HUES64 (cell line): ENCODE measurements at regions not wholly inside any gene's neighbourhood (a gene's known extent, or its start where the extent isn't known, plus 50 kb on each side); places are given as distances from the start of the nearest gene placed in this dataset.

ENCODE experiments used
- H3K27ac ChIP-seq: 2 replicates; pipeline ENCODE4 v1.7.0; 2013; ENCODE audit warnings: low read depth, low read length, inconsistent platforms
- H3K27me3 ChIP-seq: 2 replicates; pipeline ENCODE4 v1.6.1; 2013; ENCODE audit warnings: mild to moderate bottlenecking, low read length; ENCODE audit not compliant: insufficient read depth
- H3K36me3 ChIP-seq: 2 replicates; pipeline ENCODE4 v1.6.1; 2013; ENCODE audit warnings: mild to moderate bottlenecking, low read length; ENCODE audit not compliant: insufficient read depth
- H3K4me1 ChIP-seq: 2 replicates; pipeline ENCODE4 v1.6.1; 2013; ENCODE audit warnings: mild to moderate bottlenecking, low read length, moderate library complexity; ENCODE audit not compliant: insufficient read depth
- H3K4me3 ChIP-seq: 2 replicates; pipeline ENCODE4 v1.5.1; 2013; ENCODE audit warnings: mild to moderate bottlenecking, low read length, moderate library complexity
- H3K9ac ChIP-seq: 2 replicates; pipeline ENCODE4 v1.6.1; 2013; ENCODE audit warnings: mild to moderate bottlenecking, low read depth, low read length
- H3K9me3 ChIP-seq: 2 replicates; pipeline ENCODE4 v1.6.1; 2013; ENCODE audit warnings: low read depth, low read length; ENCODE audit not compliant: insufficient read depth
- WGBS: fragments of 150-250, 120-280 bp; methylation state at CpG from one replicate; pipeline ENCODE4 v1.1.7; 2013; ENCODE audit warnings: missing lambda C conversion rate; 5-methylcytosine and 5-hydroxymethylcytosine counted together

- Histone ChIP-seq H3K27me3 (no peaks in the 10 kb centered on the region), H3K9me3 (peaks cover 5% of the 10 kb centered on the region), H3K4me3 (no peak overlapping the region), H3K4me1 (no peaks in the 10 kb centered on the region), H3K36me3 (no peaks in the 10 kb centered on the region), H3K27ac (no peak overlapping the region), H3K9ac (no peak overlapping the region)
Measured at GRCh38 chr16:64184156-64184555, 937.7 kb downstream of the CDH11 start.

DNA sequence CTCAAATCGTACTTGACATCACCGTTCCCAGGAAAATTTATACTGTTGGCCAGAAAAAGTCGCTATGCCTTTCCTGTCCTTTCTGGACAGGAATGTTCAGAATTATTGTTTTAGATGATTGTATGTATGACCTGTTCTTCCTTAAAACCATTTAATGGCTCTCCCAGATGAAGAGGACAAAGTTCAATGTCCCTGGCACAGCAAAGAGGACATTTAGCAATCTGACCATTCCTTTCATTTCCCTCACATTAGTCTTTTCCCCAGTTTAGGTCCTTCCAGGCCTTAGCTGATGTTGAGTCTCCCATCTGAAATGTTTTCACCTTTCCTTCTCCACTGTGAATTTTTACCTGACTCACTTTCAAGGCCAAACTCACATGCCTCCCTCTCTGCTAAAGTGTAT, 938.9 kb downstream of the CDH11 start:
- 98% methylated on average over 3 of the region's 3 CpGs for WGBS

DNA sequence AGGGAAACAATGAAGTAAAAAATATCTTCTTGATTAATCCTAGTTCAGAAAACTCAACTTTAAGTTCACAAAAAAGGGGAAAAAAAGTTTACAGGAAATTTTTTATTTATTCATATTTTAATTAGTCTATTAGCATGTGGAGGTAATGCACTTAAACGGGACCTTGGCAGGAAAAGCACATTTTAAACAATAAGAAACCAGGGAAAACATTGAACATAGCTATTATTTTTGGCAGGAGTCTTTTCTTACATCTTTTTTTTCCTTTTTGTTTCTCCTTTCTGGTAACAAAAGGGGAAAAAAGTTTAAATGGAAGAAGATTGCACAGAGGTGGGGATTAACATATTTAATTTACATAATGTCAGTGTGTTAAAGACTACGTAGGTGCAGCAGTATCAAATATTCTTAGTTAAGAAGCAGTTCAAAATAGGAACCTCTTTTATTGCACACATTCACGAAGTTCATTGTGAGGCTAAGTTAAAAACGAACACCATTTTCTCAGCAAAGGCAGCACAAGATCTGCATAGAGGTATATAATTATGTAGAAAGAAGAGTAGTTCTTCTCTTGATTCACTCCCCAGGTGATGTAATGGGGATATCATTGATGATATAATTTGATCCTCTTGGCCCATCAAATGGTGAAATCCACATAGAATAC, 940.5 kb downstream of the CDH11 start:
- no peaks in the 10 kb centered on the region for H3K4me1 ChIP-seq
- H3K9ac ChIP-seq, result no peak overlapping the region
- H3K27me3 ChIP-seq, result no peaks in the 10 kb centered on the region
- peaks cover 22% of the 10 kb centered on the region for H3K9me3 ChIP-seq
- WGBS, result 94% methylated on average over 3 of the region's 4 CpGs
- H3K27ac ChIP-seq, result no peak overlapping the region
- H3K4me3 ChIP-seq, result no peak overlapping the region
- H3K36me3 ChIP-seq, result no peaks in the 10 kb centered on the region

More for the DNA sequence above, 938.9 kb downstream of the CDH11 start:
- Histone ChIP-seq H3K9me3 (peaks cover 17% of the 10 kb centered on the region), H3K4me1 (no peaks in the 10 kb centered on the region), H3K27me3 (no peaks in the 10 kb centered on the region), H3K9ac (no peak overlapping the region), H3K4me3 (no peak overlapping the region), H3K36me3 (no peaks in the 10 kb centered on the region), H3K27ac (no peak overlapping the region)

DNA sequence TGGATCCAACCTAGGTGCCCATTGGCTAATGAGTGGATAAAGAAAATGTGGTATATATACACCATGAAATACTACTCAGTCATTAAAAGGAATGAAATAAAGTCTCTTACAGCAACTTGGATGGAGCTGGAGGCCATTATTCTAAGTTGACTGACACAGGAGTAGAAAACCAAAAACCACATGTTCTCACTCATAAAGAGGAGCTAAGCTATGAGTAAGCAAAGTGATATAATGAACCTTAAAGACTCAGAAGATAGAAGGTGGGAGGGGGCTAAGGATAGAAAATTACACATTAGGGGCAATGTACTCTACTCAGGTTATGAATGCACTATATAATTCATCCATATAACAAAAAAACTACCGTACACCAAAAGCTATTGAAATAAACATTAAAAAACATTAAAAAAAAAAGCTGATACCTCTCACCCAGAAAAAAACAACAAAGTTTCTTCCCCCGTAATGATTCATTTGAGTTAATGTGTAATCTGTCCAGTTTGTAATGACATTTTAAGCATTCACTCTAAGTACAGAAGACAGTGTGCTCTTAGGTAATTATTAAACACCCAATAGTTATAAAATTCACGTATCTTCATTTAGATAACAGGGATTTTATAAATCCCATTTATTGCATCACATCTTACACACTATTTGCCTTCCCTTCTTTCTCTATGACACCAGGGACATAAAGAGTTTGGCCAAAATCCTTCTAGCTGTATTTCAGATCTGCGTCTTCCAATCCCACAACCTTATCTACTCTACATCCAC, 941.5 kb downstream of the CDH11 start:
- Histone ChIP-seq H3K27ac (no peak overlapping the region), H3K27me3 (no peaks in the 10 kb centered on the region), H3K9me3 (peaks cover 22% of the 10 kb centered on the region), H3K36me3 (no peaks in the 10 kb centered on the region), H3K4me3 (no peak overlapping the region), H3K4me1 (no peaks in the 10 kb centered on the region), H3K9ac (no peak overlapping the region)
- 94% methylated on average over 3 of the region's 4 CpGs for WGBS

DNA sequence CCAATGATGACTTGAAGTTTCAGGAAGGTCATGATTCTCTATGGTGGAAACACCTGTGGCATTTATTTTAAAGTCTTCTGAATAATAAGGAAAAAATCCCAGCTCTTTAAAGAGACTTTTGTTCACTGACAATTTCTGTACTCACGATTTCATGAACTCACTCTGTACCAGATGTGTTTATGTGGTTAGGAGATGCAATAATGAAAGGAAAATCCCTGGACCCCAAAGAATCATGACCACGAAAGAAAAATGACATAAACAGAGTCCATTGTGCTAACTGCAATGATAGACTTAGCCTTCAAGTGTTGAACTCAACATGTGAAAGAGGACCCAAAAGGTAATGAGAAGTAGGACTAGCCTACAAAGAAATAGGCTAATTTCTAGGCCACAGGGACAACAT, 947.5 kb downstream of the CDH11 start:
- Histone ChIP-seq H3K4me1 (no peaks in the 10 kb centered on the region), H3K9ac (no peak overlapping the region), H3K27me3 (no peaks in the 10 kb centered on the region), H3K4me3 (no peak overlapping the region), H3K9me3 (peaks cover 18% of the 10 kb centered on the region), H3K36me3 (no peaks in the 10 kb centered on the region), H3K27ac (no peak overlapping the region)
- 90% methylated on average over 2 of the region's 2 CpGs for WGBS

GRCh38 chr16:64172652-64173051, 949.2 kb downstream of the CDH11 start:
- H3K4me1 ChIP-seq, result no peaks in the 10 kb centered on the region
- no peaks in the 10 kb centered on the region for H3K27me3 ChIP-seq
- H3K27ac ChIP-seq, result no peak overlapping the region
- H3K9me3 ChIP-seq, result 0 out of 2 replicates have a peak, but pooled peaks cover 3% of the 10 kb centered on the region
- WGBS, result 67% methylated on average over 3 of the region's 3 CpGs
- no peak overlapping the region for H3K4me3 ChIP-seq
- H3K36me3 ChIP-seq, result no peaks in the 10 kb centered on the region
- no peak overlapping the region for H3K9ac ChIP-seq

- Histone ChIP-seq H3K9me3 (0 out of 2 replicates have a peak, but pooled peaks cover 1% of the 10 kb centered on the region), H3K4me3 (no peak overlapping the region), H3K36me3 (no peaks in the 10 kb centered on the region), H3K27me3 (no peaks in the 10 kb centered on the region), H3K9ac (no peak overlapping the region), H3K27ac (no peak overlapping the region), H3K4me1 (no peaks in the 10 kb centered on the region)
- WGBS, result 86% methylated on average over 1 of the region's 1 CpG
Measured at GRCh38 chr16:64172226-64172625, 949.6 kb downstream of the CDH11 start.

- H3K4me3 ChIP-seq, result no peak overlapping the region
- no peaks in the 10 kb centered on the region for H3K36me3 ChIP-seq
- no peaks in the 10 kb centered on the region for H3K27me3 ChIP-seq
- H3K4me1 ChIP-seq, result no peaks in the 10 kb centered on the region
- no peaks in the 10 kb centered on the region for H3K9me3 ChIP-seq
- WGBS, result 99% methylated on average over 2 of the region's 2 CpGs
- H3K27ac ChIP-seq, result no peak overlapping the region
- no peak overlapping the region for H3K9ac ChIP-seq
Measured at GRCh38 chr16:64171632-64172031, 950.2 kb downstream of the CDH11 start.

DNA sequence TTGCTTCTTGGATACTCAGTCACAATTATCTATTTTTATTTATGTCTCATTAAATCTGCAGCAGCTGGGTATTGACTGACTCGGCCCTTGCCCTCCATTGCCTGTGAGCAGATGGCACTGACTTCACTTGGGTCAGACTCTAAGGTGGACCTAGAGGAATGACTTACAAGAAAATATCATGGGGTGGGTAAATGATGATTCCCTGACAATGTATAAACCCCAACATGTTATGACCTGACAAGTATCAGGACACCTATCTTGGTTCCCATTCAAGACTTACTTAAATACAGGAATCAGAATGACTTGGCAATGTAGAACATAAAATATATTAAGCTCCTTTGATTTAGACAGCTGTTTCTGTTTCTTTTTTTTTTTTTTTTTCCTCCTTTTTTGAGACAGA, 953.5 kb downstream of the CDH11 start:
- H3K9ac ChIP-seq, result no peak overlapping the region
- no peaks in the 10 kb centered on the region for H3K27me3 ChIP-seq
- H3K36me3 ChIP-seq, result no peaks in the 10 kb centered on the region
- no peaks in the 10 kb centered on the region for H3K9me3 ChIP-seq
- no peaks in the 10 kb centered on the region for H3K4me1 ChIP-seq
- H3K4me3 ChIP-seq, result no peak overlapping the region
- H3K27ac ChIP-seq, result no peak overlapping the region
- 96% methylated on average over 1 of the region's 1 CpG for WGBS

DNA sequence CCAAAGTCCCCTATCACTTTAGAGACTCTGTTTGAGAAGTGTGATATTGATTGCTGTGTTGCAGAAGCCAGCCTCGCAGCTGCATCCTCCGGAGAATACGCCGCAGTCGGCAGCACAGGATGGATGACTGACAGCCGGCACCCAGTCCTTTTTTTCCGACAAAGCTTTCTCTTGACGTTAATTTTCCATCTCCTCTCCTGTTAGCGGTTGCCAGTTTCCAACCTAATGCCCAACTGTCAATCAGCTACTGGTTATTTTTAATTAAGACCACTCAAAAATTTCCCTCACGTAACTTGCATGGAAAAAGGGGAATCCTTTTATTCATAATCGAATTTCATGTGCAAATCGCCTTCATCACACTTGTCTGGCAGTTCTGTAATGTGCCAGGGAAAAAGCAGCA, 953.9 kb downstream of the CDH11 start:
- H3K9me3 ChIP-seq, result no peaks in the 10 kb centered on the region
- WGBS, result 96% methylated on average over 12 of the region's 12 CpGs
- no peak overlapping the region for H3K27ac ChIP-seq
- H3K4me1 ChIP-seq, result no peaks in the 10 kb centered on the region
- H3K36me3 ChIP-seq, result no peaks in the 10 kb centered on the region
- H3K9ac ChIP-seq, result no peak overlapping the region
- no peak overlapping the region for H3K4me3 ChIP-seq
- H3K27me3 ChIP-seq, result no peaks in the 10 kb centered on the region

- peaks cover 5% of the 10 kb centered on the region; the same call in 1 of the 2 replicates for H3K4me1 ChIP-seq
- H3K9me3 ChIP-seq, result no peaks in the 10 kb centered on the region
- H3K27ac ChIP-seq, result no peak overlapping the region
- WGBS, result 99% methylated on average over 7 of the region's 7 CpGs
- no peak overlapping the region for H3K9ac ChIP-seq
- H3K4me3 ChIP-seq, result no peak overlapping the region
- H3K36me3 ChIP-seq, result no peaks in the 10 kb centered on the region
- H3K27me3 ChIP-seq, result no peaks in the 10 kb centered on the region
Measured at GRCh38 chr16:64165368-64165767, 956.5 kb downstream of the CDH11 start.
